ENCODE measurements at regions not wholly inside any gene's neighbourhood (a gene's known extent, or its start where the extent isn't known, plus 50 kb on each side); places are given as distances from the start of the nearest gene placed in this dataset.

- no peak for TF ChIP-seq CTCF (conservative IDR thresholded peaks at IDR 0.05)
- TF ChIP-seq ZFX (IDR thresholded peaks at IDR 0.05) = no peak
These were observed 1003.2 kb upstream of the PCDH20 start for GRCh38 chr13:62418872-62419271.

Measured in C4-2B (cell line).